ENCODE measurements at regions not wholly inside any gene's neighbourhood (a gene's known extent, or its start where the extent isn't known, plus 50 kb on each side); places are given as distances from the start of the nearest gene placed in this dataset.
A peak's percentile ranks its signal among the peaks of the same experiment; 100 is the strongest.
"Not testable (repeated sequence)": the region's sequence is repeated elsewhere in the genome, so short reads cannot be mapped to it uniquely, and the experiment has no call there.

GRCh38 chr7:131656980-131657723 is 100.7 kb upstream of the PODXL start:
- no peak for DNase-seq

GRCh38 chr7:131655866-131656265 is 99.4 kb upstream of the PODXL start:
- DNase-seq: no peak

DNA sequence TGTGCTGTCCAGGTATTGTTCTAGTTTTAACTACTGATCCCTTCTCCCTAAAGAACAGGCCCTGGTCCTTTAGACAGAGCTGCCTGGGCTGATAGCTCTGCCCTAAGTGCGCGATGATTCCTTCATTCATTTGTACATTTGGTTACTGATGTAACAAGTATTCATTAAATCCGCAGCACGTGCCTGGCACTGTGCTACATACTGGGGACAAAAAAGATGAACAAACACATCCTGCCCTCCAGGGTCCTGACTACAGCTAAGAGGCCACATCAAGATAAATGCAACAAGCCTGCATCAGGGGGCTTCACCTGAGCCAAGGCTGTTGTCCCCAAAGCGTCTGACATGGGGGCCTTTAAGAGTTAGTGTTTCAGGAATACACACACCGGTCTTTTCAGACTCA is 99.0 kb upstream of the PODXL start:
- no peak for DNase-seq

DNA sequence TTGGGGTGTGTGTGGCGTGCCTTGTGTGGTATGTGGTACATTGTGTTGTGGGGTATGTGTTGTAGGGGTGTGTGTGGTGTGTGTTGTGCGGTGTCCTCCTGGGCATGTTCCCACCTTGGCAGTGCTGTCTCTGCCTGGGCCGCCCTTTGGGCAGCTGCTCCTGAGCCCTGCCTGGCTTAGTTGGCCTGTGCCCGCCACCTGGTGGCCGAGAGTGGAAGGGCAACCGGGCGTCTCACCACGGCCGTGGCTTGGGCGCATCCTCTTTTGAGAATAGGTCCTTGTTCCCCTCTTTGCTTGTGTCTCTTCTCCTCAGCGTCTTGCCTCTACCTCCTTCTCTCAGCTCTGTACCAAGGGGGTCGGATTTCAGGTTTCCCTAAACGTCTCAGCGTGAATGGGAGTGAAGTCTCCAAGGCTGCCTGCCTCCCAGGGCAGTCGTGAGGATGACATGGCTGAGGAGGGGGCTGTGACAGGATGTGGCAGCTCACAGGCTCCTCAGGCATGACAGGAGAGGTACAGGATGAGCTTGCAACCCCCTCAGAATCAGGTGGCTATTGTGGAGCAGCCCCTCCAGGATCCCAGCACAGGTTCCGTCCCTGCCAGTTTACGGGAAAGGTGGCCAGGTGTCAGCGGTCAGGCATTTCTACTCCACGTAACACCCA is 98.4 kb upstream of the PODXL start:
- peak; percentile 83 for DNase-seq

GRCh38 chr7:131654249-131654558 is 97.8 kb upstream of the PODXL start:
- no peak for DNase-seq

- DNase-seq: no peak
Measured at GRCh38 chr7:131653418-131654248, 97.2 kb upstream of the PODXL start.

GRCh38 chr7:131652934-131653333 is 96.5 kb upstream of the PODXL start:
- DNase-seq: no peak

DNA sequence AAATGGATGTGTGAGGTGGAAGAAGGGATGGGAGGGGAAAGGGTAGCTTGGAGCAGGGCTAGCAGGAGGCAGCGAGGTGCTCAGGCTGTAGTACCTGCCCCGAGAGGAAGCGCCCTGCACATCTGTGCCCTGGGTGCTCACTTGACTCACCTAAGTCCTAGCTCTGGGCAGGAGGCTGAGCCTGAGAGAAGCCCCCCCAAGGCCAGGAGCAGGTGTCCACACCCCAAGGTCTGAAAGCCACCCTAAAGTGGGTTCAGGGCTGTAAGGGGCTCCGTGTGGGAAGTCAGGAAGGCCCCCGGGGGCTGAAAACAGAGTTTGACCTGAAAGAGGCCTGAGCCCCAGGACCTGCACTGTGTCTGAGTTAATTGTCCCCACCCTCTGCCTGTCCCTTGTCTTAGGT is 95.8 kb upstream of the PODXL start:
- DNase-seq: no peak

DNA sequence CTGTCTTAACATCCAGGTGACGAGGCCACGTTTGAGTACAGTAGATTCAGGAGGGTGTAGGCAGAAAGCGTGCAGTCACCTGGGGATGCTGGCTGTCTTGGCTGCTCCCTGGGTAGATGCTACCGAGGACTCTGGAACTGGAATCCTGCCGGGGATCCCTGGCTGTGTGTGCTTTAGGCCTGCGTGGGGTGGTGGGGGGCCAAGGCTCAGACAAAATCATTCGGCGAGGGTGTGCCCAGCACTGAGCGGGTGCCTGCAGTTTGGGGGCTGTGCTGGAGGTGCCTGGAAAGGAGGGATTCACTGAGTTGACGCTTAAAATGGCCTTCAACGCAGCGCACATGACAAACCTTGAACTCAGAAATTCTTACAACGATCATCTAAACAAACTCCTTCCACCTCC is 93.5 kb upstream of the PODXL start:
- no peak for DNase-seq

DNA sequence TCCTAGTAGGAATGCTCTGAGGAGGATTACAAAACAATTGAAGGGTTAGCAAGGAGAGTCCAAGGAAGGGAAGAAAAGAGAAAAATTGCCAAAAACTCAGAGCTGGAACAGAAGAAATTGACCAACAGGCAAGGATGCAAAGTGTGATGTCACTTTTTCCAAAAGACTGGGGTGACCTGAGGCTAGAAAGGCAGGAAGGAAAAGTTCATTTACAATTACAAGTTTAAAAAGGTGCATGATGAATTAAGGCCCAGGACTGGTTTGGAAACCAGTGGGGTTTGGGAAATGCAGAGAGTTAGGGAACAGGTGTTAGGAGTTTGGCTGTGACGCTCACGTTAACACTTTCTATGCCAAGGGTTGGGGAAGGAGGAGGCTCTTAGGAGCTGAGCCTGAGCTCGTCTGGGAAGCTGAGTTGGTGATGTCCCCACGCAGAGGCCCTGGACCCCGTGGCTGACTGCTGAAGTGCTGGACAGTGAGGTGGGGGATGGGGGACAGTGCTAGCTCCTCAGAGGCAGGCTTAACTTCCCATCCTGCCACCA is 92.6 kb upstream of the PODXL start:
- DNase-seq: no peak

DNA sequence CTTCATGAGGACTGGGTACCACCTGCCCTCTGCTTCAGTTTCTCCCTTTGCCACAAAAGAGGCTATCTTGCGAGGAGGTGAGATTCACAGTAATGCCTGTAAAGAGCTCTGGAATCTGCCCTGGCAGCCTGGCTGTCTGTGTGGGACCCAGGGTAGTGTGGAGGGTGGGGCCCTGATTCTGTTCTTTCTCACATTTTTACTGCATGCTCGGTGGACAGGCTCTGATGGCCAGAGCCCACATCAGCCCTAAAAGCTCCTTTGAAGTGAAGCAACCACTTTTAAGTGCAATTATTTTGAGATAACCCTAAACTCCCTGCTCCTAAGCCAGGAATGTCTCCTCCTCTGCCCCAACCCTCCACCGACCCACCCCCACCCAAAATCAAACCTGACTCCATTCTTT is 92.1 kb upstream of the PODXL start:
- DNase-seq: no peak

DNA sequence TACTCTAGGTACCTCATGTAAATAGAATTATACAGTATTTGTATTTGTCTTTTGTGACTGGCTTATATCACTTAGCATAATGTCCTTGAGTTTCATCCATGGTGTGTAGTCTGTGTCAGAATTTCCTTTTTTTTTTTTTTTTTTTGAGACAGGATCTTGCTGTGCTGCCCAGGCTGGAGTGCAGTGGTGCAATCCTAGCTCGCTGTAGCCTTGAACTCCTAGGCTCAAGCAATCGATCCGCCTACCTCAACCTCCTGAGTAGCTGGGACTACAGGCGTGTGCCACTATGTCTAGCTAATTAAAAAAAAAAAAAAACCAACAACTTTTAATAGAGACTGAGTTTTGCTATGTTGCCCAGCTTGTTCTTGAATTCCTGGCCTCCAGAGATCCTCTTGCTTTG is 89.8 kb upstream of the PODXL start:
- DNase-seq: no peak

GRCh38 chr7:131642429-131642828 is 86.0 kb upstream of the PODXL start:
- no peak for DNase-seq

GRCh38 chr7:131640686-131641085 is 84.3 kb upstream of the PODXL start:
- DNase-seq: no peak

GRCh38 chr7:131638641-131639430 is 82.4 kb upstream of the PODXL start:
- no peak for DNase-seq

GRCh38 chr7:131637859-131638258 is 81.4 kb upstream of the PODXL start:
- DNase-seq: no peak

DNA sequence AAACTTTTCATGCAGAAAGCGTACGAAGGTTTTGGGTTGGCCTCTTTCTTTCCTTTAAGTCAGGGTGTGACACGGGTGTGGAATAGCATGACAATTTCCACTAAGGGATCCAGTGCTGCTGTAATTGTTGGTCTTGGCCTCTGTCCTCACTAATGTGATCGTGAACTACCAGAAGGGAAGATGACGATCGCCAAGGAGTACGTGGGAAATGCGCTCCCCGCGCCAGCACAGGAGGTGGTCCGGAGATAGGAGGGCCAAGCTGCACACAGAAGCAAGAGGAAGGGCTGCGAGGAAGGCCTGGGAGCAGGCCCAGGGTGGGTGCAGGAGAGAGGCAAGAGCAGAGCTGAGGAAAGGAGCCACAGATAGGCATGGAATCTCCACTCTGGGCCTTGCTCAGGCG is 79.7 kb upstream of the PODXL start:
- no peak for DNase-seq

DNA sequence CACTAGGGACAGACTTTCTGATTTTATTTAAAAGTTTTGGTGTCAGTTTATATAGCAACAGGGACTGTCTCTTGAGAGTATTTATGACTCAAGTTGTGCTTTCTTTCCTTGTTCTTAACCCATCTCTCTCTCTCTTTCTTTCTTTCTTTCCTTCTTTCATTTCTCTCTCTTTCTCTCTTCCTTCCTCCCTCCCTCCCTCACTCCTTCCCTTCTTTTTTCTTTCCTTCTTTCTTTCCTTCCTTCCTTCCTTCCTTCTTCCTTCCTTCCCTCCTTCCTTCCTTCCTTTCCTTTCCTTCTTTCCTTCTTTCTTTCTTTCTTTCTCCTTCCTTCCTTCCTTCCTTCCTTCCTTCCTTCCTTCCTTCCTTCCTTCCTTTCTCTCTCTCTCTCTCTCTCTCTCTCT is 77.8 kb upstream of the PODXL start:
- not testable (repeated sequence) for DNase-seq

DNA sequence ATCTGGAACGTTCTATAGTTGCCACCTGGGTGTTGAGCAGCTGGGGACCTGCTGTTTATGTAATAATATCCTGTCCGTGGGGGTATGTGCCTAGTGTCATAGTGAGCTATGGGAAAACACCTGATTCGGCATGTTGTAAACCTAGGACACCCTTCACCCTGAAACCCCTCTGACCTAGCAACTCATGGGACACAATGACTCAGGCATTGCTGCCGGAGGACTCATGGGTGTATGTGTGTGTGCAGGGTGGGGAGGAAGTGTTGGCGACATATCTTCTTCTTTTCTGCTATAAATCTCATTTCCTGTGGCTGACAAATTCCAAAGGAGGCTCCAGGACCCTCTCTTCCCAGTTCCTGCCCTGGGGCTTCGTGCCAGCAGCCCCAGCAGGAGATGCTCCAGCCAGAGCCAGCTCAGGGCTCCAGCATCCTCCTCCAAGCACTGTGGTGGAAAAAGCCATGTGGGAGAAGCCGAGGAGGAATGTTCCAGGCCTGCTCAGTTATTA is 77.0 kb upstream of the PODXL start:
- DNase-seq: no peak

- DNase-seq: no peak
Measured at GRCh38 chr7:131630427-131630826, 74.0 kb upstream of the PODXL start.

- DNase-seq: no peak
Measured at GRCh38 chr7:131629217-131629882, 72.9 kb upstream of the PODXL start.

DNA sequence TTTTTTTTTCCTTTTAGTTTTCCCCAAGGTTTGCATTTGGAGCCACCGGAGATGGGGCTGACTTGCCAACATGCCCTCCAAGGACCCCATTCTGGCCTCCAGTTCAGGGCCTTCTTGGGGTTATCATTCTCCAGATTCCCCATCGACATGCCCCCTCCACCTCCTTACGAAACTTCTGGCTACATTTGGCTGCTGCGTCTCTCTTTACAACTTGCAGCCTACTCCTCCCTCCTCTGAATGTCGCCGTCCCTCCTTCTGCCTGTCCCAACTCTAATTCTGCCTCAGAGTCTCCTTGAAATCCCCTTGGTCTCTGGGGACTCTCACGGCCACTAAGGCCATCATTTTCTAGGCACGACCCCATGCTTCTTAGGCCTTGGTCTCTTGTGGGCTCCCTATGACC is 72.2 kb upstream of the PODXL start:
- DNase-seq: no peak
